Astrocyte of the hippocampus (primary cell): ENCODE measurements at regions not wholly inside any gene's neighbourhood (a gene's known extent, or its start where the extent isn't known, plus 50 kb on each side); places are given as distances from the start of the nearest gene placed in this dataset.

Source experiments
- DNase-seq: peaks from one replicate; pipeline ENCODE4 v3.0.0; 2011; ENCODE audit warnings: low read depth, low spot score

DNA sequence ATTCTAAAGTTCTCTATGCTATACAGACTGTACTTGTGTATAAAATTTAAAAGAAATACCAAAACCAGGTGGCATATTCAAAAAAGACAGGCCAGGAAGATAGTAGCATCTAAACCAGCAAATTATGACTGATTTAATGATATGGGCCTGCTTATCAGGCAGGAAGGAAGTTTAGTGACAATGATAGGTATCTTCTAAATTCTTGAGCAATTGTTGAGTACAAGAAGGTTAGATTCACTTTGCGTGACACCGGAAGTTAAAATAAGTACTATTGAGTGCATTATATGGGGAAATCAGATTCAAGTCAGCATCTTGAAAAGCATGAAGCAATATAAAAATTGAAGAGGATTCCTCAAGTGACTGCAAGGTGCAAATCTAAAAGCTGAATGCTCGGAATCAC is 186.8 kb upstream of the RGS18 start:
- no peak for DNase-seq

DNA sequence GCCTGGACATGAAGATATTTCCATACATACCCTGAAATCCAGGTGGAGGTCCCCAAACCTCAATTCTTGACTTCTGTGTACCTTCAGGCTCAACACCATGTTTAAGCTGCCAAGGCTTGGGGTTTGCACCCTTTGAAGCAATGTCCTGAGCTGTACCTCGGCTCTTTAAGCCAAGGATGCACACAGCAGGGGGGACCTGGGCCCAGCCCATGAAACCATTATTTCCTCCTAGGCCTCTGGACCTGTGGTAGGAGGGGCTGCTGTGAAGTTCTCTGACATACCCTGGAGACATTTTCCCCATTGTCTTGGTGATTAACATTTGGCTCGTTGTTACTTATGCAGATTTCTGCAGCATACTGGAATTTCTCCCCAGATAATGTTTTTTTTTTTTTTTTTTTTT is 184.3 kb upstream of the RGS18 start:
- DNase-seq = no peak

DNA sequence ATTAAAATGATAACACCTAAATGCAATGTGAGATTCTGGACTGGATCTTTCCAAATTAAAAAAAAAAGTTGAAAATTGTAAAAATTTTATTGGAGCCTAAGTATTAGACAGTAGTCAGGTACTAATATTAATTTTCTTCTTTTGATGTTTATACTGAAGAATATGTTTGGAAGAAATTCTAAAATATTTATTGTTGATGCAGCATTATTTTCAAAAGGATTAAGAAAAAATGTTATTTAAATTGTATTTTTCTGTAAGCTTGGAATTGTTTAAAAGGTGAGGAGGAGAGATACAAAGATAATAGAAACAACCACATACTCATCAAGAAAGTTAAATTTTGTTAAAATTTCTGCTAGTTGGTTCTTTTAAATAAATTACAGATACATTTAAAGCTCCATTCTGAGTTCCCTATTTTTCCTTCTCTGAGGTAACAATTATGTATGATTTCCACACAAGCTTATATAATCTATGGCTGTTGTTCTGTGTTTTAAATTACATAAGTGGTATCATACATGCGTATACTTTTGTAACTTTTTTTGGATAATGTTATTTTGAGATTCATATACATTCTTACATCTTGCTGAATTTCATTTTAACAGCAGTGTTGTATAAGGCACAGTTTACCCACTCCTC is 180.3 kb upstream of the RGS18 start:
- DNase-seq = no peak

DNA sequence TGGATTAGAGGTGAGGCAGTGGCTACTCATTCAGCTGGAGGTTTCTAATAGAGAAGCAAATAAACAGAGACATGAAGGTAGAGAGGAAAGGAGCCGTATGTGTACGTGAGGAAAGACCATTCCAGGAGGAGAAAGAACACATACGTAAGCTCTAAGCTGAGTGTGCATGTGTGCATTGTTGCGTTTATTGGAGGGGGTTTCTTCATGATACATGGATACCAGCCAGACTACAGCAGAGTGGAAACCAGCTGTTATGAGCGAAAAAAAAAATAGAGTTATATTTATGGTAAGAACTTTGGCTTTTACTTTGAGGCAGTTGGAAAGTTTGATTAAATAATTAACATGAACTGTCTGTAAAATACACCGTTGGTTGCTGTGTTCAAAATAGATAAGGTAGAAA is 173.4 kb upstream of the RGS18 start:
- DNase-seq = no peak

- DNase-seq = no peak
Measured at GRCh38 chr1:191992118-191992517, 166.1 kb upstream of the RGS18 start.

DNA sequence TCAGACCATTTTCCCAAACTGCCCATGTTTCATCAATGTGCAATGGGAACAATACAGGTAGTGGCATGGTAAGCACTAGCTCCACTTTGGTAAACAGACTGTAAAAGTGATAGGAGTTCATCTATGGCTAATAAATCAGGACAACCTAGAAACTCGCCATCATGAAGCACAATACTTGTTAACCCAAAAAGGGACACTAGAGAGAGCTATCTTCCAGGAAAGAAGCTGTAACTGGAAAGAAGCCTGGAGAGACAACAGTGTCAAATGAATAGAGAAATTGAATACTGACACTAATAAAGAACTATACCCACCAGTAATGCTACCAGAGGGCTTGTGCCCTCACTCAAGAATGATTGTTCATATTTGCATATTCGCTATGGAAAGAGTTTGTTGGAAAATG is 164.7 kb upstream of the RGS18 start:
- peak; percentile 2 for DNase-seq

GRCh38 chr1:192002063-192002462 is 156.2 kb upstream of the RGS18 start:
- no peak for DNase-seq

DNA sequence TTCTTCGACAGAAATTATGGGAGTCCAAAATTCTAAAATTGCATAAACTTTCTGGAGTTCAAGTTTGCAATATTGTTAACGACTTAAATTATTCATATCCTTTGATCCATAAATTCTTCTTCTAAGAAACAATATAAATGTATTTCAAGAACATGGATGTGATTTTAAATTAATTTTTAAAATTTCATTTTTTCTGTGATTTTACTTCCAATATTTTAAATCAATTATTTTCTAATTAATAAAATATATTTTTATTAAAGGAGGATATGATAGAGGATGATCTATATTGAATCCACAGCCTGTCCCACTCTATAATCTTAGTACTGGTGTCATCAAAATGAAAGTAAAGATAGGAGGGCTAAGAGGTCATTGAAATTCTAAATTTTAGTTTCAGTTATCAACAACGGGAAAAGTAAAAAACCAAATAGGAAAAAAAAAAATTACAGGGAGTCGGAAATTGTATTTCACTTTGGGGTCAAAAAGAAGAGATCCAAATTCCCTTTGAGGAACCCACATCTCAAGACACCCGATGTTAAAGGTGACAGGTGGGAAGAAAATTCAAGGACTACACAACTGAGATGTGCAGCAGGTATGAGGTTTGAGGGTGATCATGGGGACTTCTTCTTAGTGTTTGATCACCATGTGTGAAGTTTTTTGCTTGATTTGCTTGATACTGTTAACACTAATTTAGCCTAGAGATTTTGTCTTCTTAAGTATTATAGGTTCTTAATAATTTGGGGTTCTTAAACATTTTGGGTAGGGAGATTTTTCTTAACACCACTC is 154.8 kb upstream of the RGS18 start:
- DNase-seq = no peak

GRCh38 chr1:192005976-192006375 is 152.3 kb upstream of the RGS18 start:
- no peak for DNase-seq

- DNase-seq = no peak
Measured at GRCh38 chr1:192008281-192008825, 149.9 kb upstream of the RGS18 start.

DNA sequence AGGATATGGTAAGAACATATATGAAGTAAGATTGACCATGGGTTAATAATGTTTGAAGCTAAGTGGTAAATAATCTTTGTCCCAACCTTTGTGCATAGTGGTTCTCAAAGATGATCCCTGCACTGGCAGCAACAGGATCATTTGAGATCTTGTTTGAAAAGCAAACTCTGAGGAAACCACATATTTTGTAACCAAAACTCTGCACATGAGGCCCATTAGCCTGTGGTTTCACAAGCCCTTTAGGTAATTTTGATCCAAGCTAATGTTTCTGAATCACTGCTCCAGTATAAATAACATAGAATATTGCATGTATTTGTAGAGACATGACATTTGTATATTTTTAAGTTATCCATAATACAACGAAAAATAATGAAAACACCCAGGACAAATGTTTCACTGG is 147.9 kb upstream of the RGS18 start:
- no peak for DNase-seq

DNA sequence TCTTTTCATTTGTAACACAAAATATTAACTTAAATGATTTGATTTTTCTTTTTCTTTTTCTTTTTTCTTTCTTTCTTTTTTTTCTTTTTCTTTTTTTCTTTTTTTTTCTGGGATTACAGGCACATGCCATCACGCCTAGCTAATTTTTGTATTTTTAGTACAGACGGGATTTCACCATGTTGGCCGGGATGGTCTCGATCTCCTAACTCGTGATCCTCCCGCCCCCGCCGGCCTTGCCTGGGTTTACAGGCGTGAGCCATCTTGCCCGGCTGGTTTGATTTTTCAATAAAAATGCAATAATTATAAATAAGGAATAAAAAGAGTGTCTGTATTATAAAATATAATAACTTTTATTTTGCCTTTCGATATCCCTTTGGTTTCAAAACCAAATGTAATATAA is 146.7 kb upstream of the RGS18 start:
- no peak for DNase-seq

DNA sequence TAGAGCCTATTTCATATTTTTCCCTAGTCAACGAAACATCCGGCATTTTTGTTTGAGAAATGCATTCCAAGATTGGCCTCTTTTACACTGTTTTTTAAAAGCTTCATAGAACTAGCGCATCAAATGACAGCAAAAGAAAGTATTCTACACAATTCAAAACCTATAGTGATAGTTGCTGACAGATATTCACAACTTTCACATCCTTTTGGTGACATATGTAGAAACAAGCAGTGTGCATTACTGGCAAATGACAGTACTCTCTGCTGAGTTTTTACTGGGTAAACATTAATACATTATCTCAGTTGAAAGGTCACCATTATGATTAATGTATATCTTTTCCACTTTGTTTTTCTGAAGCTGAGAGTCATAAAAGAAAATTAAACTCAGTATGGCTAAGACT is 135.4 kb upstream of the RGS18 start:
- DNase-seq = no peak

DNA sequence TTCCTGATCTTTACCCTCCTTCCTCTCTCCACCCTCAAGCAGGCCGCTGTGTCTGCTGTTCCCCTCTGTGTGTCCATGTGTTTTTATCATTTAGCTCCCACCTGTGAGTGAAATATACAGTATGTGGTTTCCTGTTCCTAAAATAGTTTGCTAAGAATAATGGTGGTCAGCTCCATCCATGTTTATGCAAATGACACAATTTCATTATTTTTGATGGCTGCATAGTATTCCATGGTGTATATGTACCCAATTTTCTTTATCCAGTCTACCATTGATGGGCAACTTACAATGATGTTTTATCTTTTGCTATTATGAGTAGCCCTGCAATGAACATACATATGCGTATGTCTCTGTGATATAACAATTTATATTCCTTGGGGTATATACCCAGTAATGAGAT is 133.4 kb upstream of the RGS18 start:
- no peak for DNase-seq

DNA sequence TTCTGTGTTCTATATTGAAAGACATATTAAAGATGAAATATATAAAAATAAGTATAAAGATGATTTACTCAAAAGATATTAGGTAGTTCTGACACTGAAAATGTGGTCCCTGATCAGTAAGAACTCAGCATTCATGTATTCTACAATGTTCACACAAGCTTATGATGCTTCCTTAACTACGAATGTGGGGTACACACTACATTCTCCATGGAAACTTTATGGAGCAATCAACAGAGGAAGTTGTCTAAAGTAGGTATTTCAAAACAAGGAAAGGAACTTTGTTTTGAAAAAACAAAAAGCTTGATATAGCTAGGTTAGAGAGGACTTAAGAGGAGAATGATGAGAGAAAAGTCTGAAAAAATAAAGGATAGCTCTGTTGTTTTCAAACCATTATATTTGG is 119.7 kb upstream of the RGS18 start:
- no peak for DNase-seq

DNA sequence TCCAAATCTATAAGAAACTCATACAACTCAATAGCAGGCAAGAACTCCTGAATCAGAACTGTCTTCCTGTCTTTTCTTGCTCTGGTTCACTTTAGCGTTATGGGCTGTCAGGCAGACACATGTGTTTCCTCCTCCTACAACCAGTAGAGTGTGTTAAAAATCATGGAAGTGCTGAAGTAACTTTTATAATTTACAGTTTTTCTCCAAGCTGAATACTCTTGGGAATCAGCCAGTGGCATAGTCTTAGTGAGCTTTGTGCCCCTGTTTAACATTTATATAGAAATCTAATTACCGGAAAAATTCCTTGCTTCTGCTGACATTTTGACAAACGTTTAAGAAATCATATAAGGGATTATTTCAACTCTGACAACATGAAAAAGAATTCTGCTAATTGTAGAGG is 113.1 kb upstream of the RGS18 start:
- DNase-seq = no peak

DNA sequence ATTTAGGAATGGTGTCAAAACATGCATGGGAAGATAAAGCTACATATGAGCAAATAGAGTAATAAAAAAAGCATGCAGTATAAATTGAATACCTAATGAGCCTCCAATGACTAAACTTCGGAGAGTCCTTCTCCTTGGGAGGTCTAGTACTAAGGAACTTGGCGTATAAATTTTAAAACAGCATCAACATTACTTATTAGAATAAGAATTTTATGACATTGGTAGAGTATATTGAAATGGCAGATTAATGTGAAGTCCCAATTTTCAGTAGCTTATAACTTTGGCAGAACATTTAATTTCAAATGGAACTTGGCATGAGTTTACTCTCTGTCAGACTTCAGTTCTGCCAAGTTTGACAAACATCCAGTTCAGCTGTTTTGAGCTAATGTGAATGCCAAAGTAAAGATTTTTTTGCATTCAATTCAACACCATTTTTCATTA is 104.7 kb upstream of the RGS18 start:
- DNase-seq = peak; percentile 28

- DNase-seq = no peak
Measured at GRCh38 chr1:192057766-192058165, 100.5 kb upstream of the RGS18 start.

GRCh38 chr1:192059407-192059806 is 98.9 kb upstream of the RGS18 start:
- no peak for DNase-seq

- no peak for DNase-seq
Measured at GRCh38 chr1:192061556-192061955, 96.7 kb upstream of the RGS18 start.

- DNase-seq = no peak
Measured at GRCh38 chr1:192065087-192065486, 93.2 kb upstream of the RGS18 start.

GRCh38 chr1:192066202-192066601 is 92.1 kb upstream of the RGS18 start:
- DNase-seq = no peak

DNA sequence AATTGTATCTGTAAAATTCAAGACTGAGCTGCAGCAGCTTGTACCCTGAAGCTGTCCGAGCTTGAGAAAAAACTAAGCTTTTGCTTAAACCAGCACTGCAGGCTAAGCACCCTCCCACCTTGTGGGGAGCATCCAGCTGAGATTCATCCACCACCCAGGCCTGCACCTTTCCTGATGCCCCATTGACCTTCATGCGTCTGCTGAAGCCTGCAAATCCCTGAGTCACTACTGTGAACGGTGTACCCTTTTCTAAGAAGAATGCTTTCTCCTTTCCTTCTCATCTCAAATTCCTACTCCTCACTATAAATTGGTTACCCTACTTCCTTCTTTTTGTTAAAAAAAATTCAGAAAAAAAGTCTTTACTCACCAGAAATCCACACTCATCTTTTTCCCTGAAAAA is 90.9 kb upstream of the RGS18 start:
- DNase-seq = no peak
